ENCODE measurements at regions not wholly inside any gene's neighbourhood (a gene's known extent, or its start where the extent isn't known, plus 50 kb on each side); places are given as distances from the start of the nearest gene placed in this dataset.

DNA sequence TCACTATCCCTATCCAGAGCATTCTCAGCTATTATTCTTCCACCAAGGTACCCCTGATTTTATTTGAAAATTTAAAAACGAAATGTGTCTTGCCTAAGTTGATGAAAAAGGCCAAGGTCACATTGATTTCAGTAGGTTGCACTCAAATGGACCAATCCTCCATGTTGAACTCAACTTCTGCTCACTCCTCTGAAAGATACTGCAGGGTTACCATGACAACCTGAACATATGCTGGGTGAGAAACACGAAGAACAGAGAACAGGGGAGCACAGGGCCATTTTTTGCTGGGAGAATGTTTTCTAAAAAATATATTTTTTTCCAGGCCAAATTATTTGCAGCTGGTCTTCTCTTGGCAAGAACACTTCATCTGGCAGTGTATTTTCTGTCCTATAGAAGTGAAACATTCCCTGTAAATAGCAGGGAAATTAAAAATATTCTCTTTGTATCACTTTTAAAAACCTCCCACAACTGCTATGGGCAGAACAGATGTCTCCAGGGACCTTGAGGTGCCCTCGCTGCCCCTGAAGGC, 215.9 kb downstream of the NXNL2 start:
- H3K4me1 ChIP-seq (ENCODE audit: control insufficient read depth in 2 of 2, insufficient read depth in 1 of 2, low read depth in 1 of 2, low read length in 2 of 2): peaks cover 12 to 19% of the 10 kb centered on the region in 2 donors

DNA sequence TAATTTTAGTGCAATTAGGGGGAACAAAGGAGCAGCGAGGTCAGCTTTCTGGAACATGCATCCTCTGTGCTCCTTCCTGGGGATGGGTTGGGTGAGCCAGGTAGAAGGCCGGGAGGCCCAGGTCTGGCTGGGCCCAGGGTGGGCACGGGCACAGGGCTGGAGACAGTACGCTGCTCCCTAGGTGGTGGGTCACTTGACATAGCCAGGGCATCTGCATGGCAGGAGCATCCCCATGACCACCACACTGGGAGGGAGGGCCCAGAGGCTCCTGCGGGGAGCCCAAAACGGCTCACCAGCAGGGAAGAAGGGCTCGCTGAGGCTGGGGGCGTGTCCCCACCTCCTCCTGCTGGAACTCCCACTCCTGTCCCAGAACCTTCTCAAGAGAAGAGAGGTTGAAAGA, 216.8 kb downstream of the NXNL2 start:
- H3K36me3 ChIP-seq (replicated peaks in 1 of 2; ENCODE audit: control insufficient read depth in 2 of 2, insufficient read depth in 2 of 2, low read length in 2 of 2): no peaks in the 10 kb centered on the region
- no peak overlapping the region for H3K9ac ChIP-seq (ENCODE audit: low read depth, low read length, poor library complexity)
- no peak overlapping the region for H3K4ac ChIP-seq (ENCODE audit: low read length)
- H2BK120ac ChIP-seq (ENCODE audit: low read depth, low read length): no peak overlapping the region
- H3K4me1 ChIP-seq (ENCODE audit: control insufficient read depth in 2 of 2, insufficient read depth in 1 of 2, low read depth in 1 of 2, low read length in 2 of 2): peaks cover 12 to 13% of the 10 kb centered on the region in 2 donors
- H3K4me2 ChIP-seq (ENCODE audit: insufficient read depth, low read length, poor library complexity, severe bottlenecking): no peak overlapping the region
- no peak overlapping the region for H2AFZ ChIP-seq (ENCODE audit: low read length)
- no peak overlapping the region for H2BK12ac ChIP-seq (ENCODE audit: low read length)
- WGBS, 2 donors (ENCODE audit: extremely low coverage in 2 of 2, insufficient read length in 2 of 2, insufficient replicate concordance in 1 of 2): no CpG with 5 or more reads among the region's 8 CpGs
- no peaks in the 10 kb centered on the region for H3K79me1 ChIP-seq (ENCODE audit: low read depth, low read length)
- H2BK15ac ChIP-seq (ENCODE audit: low read length): peak overlapping the region; percentile 57
- no peak for DNase-seq (ENCODE audit: low spot score)
- no peak overlapping the region for H3K23ac ChIP-seq (ENCODE audit: low read depth, low read length, poor library complexity)
- H3K27me3 ChIP-seq (ENCODE audit: control insufficient read depth in 3 of 3, insufficient read depth in 3 of 3, low read depth in 1 of 3, low read length in 3 of 3): no peaks in the 10 kb centered on the region
- peak overlapping the region; percentile 38 for H4K91ac ChIP-seq (ENCODE audit: low read depth, low read length, poor library complexity)
- H2AK5ac ChIP-seq (ENCODE audit: low read depth, low read length): no peak overlapping the region
- H2BK5ac ChIP-seq (ENCODE audit: low read length): no peak overlapping the region
- no peak overlapping the region for H3K27ac ChIP-seq (replicated peaks; ENCODE audit: low read length)
- H3K18ac ChIP-seq (ENCODE audit: low read length): peak overlapping the region; percentile 37
- H3K4me3 ChIP-seq (ENCODE audit: low read length in 2 of 2): no peak overlapping the region
- peaks cover 3 to 9% of the 10 kb centered on the region in 2 donors for H3K9me3 ChIP-seq (replicated peaks in 1 of 2; ENCODE audit: control insufficient read depth in 2 of 2, insufficient read depth in 1 of 2, low read depth in 1 of 2, low read length in 2 of 2)
- H3K14ac ChIP-seq (ENCODE audit: low read length): no peak overlapping the region
- no peak overlapping the region for H4K8ac ChIP-seq (ENCODE audit: low read depth, low read length)

More for the DNA sequence above, 215.9 kb downstream of the NXNL2 start:
- Histone ChIP-seq H3K9ac (ENCODE audit: low read depth, low read length, poor library complexity) (no peak overlapping the region), H3K36me3 (replicated peaks in 1 of 2; ENCODE audit: control insufficient read depth in 2 of 2, insufficient read depth in 2 of 2, low read length in 2 of 2) (no peaks in the 10 kb centered on the region), H3K23ac (ENCODE audit: low read depth, low read length, poor library complexity) (no peak overlapping the region), H3K79me1 (ENCODE audit: low read depth, low read length) (no peaks in the 10 kb centered on the region), H2BK12ac (ENCODE audit: low read length) (no peak overlapping the region), H3K9me3 (replicated peaks in 1 of 2; ENCODE audit: control insufficient read depth in 2 of 2, insufficient read depth in 1 of 2, low read depth in 1 of 2, low read length in 2 of 2) (peaks cover 3 to 9% of the 10 kb centered on the region in 2 donors), H2BK15ac (ENCODE audit: low read length) (no peak overlapping the region), H3K4me2 (ENCODE audit: insufficient read depth, low read length, poor library complexity, severe bottlenecking) (no peak overlapping the region), H2BK120ac (ENCODE audit: low read depth, low read length) (no peak overlapping the region), H4K91ac (ENCODE audit: low read depth, low read length, poor library complexity) (no peak overlapping the region), H3K14ac (ENCODE audit: low read length) (no peak overlapping the region), H4K8ac (ENCODE audit: low read depth, low read length) (no peak overlapping the region), H3K27me3 (ENCODE audit: control insufficient read depth in 3 of 3, insufficient read depth in 3 of 3, low read depth in 1 of 3, low read length in 3 of 3) (no peaks in the 10 kb centered on the region), H3K4ac (ENCODE audit: low read length) (no peak overlapping the region), H2AK5ac (ENCODE audit: low read depth, low read length) (no peak overlapping the region), H3K27ac (replicated peaks; ENCODE audit: low read length) (no peak overlapping the region), H3K4me3 (ENCODE audit: low read length in 2 of 2) (no peak overlapping the region), H2AFZ (ENCODE audit: low read length) (no peak overlapping the region), H3K18ac (ENCODE audit: low read length) (no peak overlapping the region), H2BK5ac (ENCODE audit: low read length) (no peak overlapping the region)
- no peak for DNase-seq (ENCODE audit: low spot score)
- WGBS, 2 donors (ENCODE audit: extremely low coverage in 2 of 2, insufficient read length in 2 of 2, insufficient replicate concordance in 1 of 2): no CpG with 5 or more reads among the region's 3 CpGs

DNA sequence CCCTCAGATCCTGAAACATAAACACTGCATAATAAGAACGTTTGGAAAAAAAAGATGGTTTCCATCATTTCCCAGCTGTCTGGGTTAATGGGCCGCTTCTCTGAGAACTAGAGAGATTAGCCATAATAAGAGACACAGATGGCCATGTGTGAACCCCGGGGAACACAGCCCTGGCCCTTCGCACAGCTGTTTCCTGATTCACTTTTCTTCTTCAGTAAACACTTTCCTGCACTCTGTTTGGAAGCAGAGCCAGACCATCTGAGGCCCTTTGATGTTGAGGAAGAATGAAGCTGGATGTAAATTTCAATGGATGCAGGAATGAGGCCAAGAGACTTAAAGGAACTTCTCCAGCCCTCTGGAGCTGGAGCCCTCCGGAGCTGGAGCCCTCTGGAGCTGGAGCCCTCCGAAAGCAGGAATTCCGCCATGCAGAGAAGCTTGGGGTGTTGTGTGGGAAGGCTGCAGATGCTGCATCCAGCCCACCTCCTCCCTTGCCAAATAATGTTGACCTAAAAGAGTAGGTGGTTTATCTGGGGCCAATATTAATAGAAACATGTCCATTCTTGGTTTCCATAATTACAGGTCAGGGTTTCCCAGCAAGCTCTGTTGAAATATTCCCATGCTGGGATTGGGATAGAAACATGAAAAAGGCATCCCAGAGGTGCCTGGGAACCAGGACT, 218.9 kb downstream of the NXNL2 start:
- Histone ChIP-seq H3K4me3 (ENCODE audit: low read length in 2 of 2) (no peak overlapping the region), H3K23ac (ENCODE audit: low read depth, low read length, poor library complexity) (no peak overlapping the region), H2BK12ac (ENCODE audit: low read length) (no peak overlapping the region), H2BK120ac (ENCODE audit: low read depth, low read length) (no peak overlapping the region), H3K4me2 (ENCODE audit: insufficient read depth, low read length, poor library complexity, severe bottlenecking) (no peak overlapping the region), H2BK5ac (ENCODE audit: low read length) (no peak overlapping the region), H3K18ac (ENCODE audit: low read length) (no peak overlapping the region), H3K27me3 (ENCODE audit: control insufficient read depth in 3 of 3, insufficient read depth in 3 of 3, low read depth in 1 of 3, low read length in 3 of 3) (no peaks in the 10 kb centered on the region), H3K27ac (replicated peaks; ENCODE audit: low read length) (no peak overlapping the region), H3K36me3 (replicated peaks in 1 of 2; ENCODE audit: control insufficient read depth in 2 of 2, insufficient read depth in 2 of 2, low read length in 2 of 2) (no peaks in the 10 kb centered on the region), H3K14ac (ENCODE audit: low read length) (peak overlapping the region; percentile 21), H2AFZ (ENCODE audit: low read length) (peak overlapping the region; percentile 54), H2AK5ac (ENCODE audit: low read depth, low read length) (no peak overlapping the region), H3K4me1 (ENCODE audit: control insufficient read depth in 2 of 2, insufficient read depth in 1 of 2, low read depth in 1 of 2, low read length in 2 of 2) (peaks cover 0 to 1% of the 10 kb centered on the region in 2 donors), H3K79me1 (ENCODE audit: low read depth, low read length) (no peaks in the 10 kb centered on the region), H4K8ac (ENCODE audit: low read depth, low read length) (no peak overlapping the region), H3K9me3 (replicated peaks in 1 of 2; ENCODE audit: control insufficient read depth in 2 of 2, insufficient read depth in 1 of 2, low read depth in 1 of 2, low read length in 2 of 2) (peaks cover 3 to 9% of the 10 kb centered on the region in 2 donors), H4K91ac (ENCODE audit: low read depth, low read length, poor library complexity) (no peak overlapping the region), H3K4ac (ENCODE audit: low read length) (no peak overlapping the region), H3K9ac (ENCODE audit: low read depth, low read length, poor library complexity) (no peak overlapping the region), H2BK15ac (ENCODE audit: low read length) (no peak overlapping the region)
- WGBS, 2 donors (ENCODE audit: extremely low coverage in 2 of 2, insufficient read length in 2 of 2, insufficient replicate concordance in 1 of 2): no CpG with 5 or more reads among the region's 7 CpGs
- no peak for DNase-seq (ENCODE audit: low spot score)

DNA sequence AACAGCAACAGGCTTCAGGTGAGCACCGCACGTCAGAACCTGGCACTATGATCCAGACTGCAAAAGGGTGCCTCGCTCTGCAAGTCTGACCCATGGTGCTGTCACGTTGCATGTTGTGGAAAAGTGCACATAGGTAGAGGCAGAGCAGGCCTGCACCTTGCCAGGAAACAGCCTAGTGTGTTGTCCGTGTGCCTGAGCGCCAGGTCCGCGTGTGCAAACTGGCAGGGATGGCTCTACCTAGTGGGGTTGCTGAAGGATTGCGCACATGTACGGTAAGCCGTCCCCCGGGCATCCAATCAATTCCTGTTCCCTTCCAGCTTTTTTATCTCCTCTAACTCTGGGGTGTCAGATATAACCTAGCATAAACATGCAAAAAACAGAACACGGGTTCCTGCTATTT, 219.5 kb downstream of the NXNL2 start:
- no peak for DNase-seq (ENCODE audit: low spot score)
- Histone ChIP-seq H3K14ac (ENCODE audit: low read length) (peak overlapping the region; percentile 21), H3K9me3 (replicated peaks in 1 of 2; ENCODE audit: control insufficient read depth in 2 of 2, insufficient read depth in 1 of 2, low read depth in 1 of 2, low read length in 2 of 2) (peaks cover 3 to 9% of the 10 kb centered on the region in 2 donors), H3K27ac (replicated peaks; ENCODE audit: low read length) (no peak overlapping the region), H4K8ac (ENCODE audit: low read depth, low read length) (peak overlapping the region; percentile 29), H3K27me3 (ENCODE audit: control insufficient read depth in 3 of 3, insufficient read depth in 3 of 3, low read depth in 1 of 3, low read length in 3 of 3) (no peaks in the 10 kb centered on the region), H3K23ac (ENCODE audit: low read depth, low read length, poor library complexity) (no peak overlapping the region), H2AK5ac (ENCODE audit: low read depth, low read length) (peak overlapping the region; percentile 54), H3K4me1 (ENCODE audit: control insufficient read depth in 2 of 2, insufficient read depth in 1 of 2, low read depth in 1 of 2, low read length in 2 of 2) (peaks cover 0 to 1% of the 10 kb centered on the region in 2 donors), H3K79me1 (ENCODE audit: low read depth, low read length) (no peaks in the 10 kb centered on the region), H2BK12ac (ENCODE audit: low read length) (peak overlapping the region; percentile 60), H3K9ac (ENCODE audit: low read depth, low read length, poor library complexity) (no peak overlapping the region), H3K18ac (ENCODE audit: low read length) (peak overlapping the region; percentile 15), H3K36me3 (replicated peaks in 1 of 2; ENCODE audit: control insufficient read depth in 2 of 2, insufficient read depth in 2 of 2, low read length in 2 of 2) (no peaks in the 10 kb centered on the region), H3K4me3 (ENCODE audit: low read length in 2 of 2) (no peak overlapping the region), H2AFZ (ENCODE audit: low read length) (peak overlapping the region; percentile 54), H3K4ac (ENCODE audit: low read length) (peak overlapping the region; percentile 26), H2BK5ac (ENCODE audit: low read length) (peak overlapping the region; percentile 42), H2BK120ac (ENCODE audit: low read depth, low read length) (no peak overlapping the region), H4K91ac (ENCODE audit: low read depth, low read length, poor library complexity) (no peak overlapping the region), H3K4me2 (ENCODE audit: insufficient read depth, low read length, poor library complexity, severe bottlenecking) (no peak overlapping the region), H2BK15ac (ENCODE audit: low read length) (peak overlapping the region; percentile 75)
- WGBS, 2 donors (ENCODE audit: extremely low coverage in 2 of 2, insufficient read length in 2 of 2, insufficient replicate concordance in 1 of 2): no CpG with 5 or more reads among the region's 13 CpGs
